WTC11 (cell line): ENCODE measurements at regions not wholly inside any gene's neighbourhood (a gene's known extent, or its start where the extent isn't known, plus 50 kb on each side); places are given as distances from the start of the nearest gene placed in this dataset.

ENCODE experiments used
- ATAC-seq: fragments of 200-7000 bp; cut with Tn5 transposase; 2 replicates; pipeline ENCODE4 v1.10.0; 2021; ENCODE audit warnings: mild to moderate bottlenecking, moderate library complexity
- CTCF ChIA-PET: fragments of 300-600 bp; sonication (Branson Sonifier 250); formaldehyde crosslinking; loops from one replicate; lab custom pipeline; 2021; ENCODE audit warnings: antibody characterized with exemption; lab: Charles Lee
- POLR2A ChIA-PET: fragments of 350-600 bp; sonication (Branson Sonifier 250); formaldehyde crosslinking; loops from one replicate; lab custom pipeline; 2021; ENCODE audit warnings: antibody characterized with exemption; lab: Charles Lee
- DNase-seq: peaks from one replicate; pipeline ENCODE4 v3.0.0; 2021; ENCODE audit warnings: low spot score
- H3K27ac Mint-ChIP-seq: 2 replicates; pipeline ENCODE4 v1.8.0; 2021; ENCODE audit warnings: mixed read lengths
- H3K27me3 Mint-ChIP-seq: 2 replicates; pipeline ENCODE4 v1.8.0; 2021; ENCODE audit warnings: low read depth, mild to moderate bottlenecking, moderate library complexity, mixed read lengths
- H3K36me3 Mint-ChIP-seq: 2 replicates; pipeline ENCODE4 v1.8.0; 2021; ENCODE audit warnings: mixed read lengths
- H3K4me1 Mint-ChIP-seq: 2 replicates; pipeline ENCODE4 v1.8.0; 2022; ENCODE audit warnings: mixed read lengths
- H3K4me3 Mint-ChIP-seq: 2 replicates; pipeline ENCODE4 v1.8.0; 2021; ENCODE audit warnings: mild to moderate bottlenecking, moderate library complexity, mixed read lengths
- H3K9me3 Mint-ChIP-seq: 2 replicates; pipeline ENCODE4 v1.8.0; 2021; ENCODE audit warnings: mixed read lengths
- ATF1 ChIP-seq: sonication (generic); formaldehyde crosslinking; IDR thresholded peaks from 2 replicates; pipeline ENCODE4 v1.8.1; 2023; ENCODE audit warnings: mild to moderate bottlenecking, moderate library complexity, missing genetic modification reagents
- CREB1 ChIP-seq: sonication (generic); formaldehyde crosslinking; IDR thresholded peaks from 2 replicates; pipeline ENCODE4 v1.8.0; 2023; ENCODE audit warnings: mild to moderate bottlenecking, missing genetic modification reagents
- CREM ChIP-seq: sonication (generic); formaldehyde crosslinking; IDR thresholded peaks from 2 replicates; pipeline ENCODE4 v1.8.1; 2022; ENCODE audit warnings: mild to moderate bottlenecking, missing genetic modification reagents, moderate library complexity
- FOXP1 ChIP-seq: sonication (generic); formaldehyde crosslinking; IDR thresholded peaks from 2 replicates; pipeline ENCODE4 v1.8.0; 2022; ENCODE audit warnings: missing genetic modification reagents, mild to moderate bottlenecking, moderate library complexity, borderline replicate concordance
- GABPB1 ChIP-seq: sonication (generic); formaldehyde crosslinking; IDR thresholded peaks from 2 replicates; pipeline ENCODE4 v1.8.1; 2023; ENCODE audit warnings: mild to moderate bottlenecking, missing genetic modification reagents
- GTF2I ChIP-seq: fragments of 250-450 bp; sonication (Bioruptor Pico); conservative IDR thresholded peaks from 2 replicates; pipeline ENCODE4 v1.4.0; 2021; ENCODE audit warnings: mild to moderate bottlenecking
- HMGA2 ChIP-seq: fragments of 250-450 bp; sonication (Bioruptor Pico); IDR thresholded peaks from 2 replicates; pipeline ENCODE4 v1.4.0; 2021; ENCODE audit warnings: mild to moderate bottlenecking, moderate library complexity
- IRF2 ChIP-seq: sonication (generic); formaldehyde crosslinking; IDR thresholded peaks from 2 replicates; pipeline ENCODE4 v1.8.0; 2022; ENCODE audit warnings: low read depth, missing genetic modification reagents, borderline replicate concordance
- JUN ChIP-seq: sonication (generic); formaldehyde crosslinking; IDR thresholded peaks from 2 replicates; pipeline ENCODE4 v1.8.0; 2023; ENCODE audit warnings: mild to moderate bottlenecking, missing genetic modification reagents
- NFYB ChIP-seq: sonication (generic); formaldehyde crosslinking; conservative IDR thresholded peaks from 2 replicates; pipeline ENCODE4 v1.8.0; 2022; ENCODE audit warnings: low read depth, missing genetic modification reagents
- NR1H2 ChIP-seq: sonication (generic); formaldehyde crosslinking; IDR thresholded peaks from 2 replicates; pipeline ENCODE4 v1.9.0; 2021; ENCODE audit warnings: mild to moderate bottlenecking, moderate library complexity, missing genetic modification reagents
- NR2C2 ChIP-seq: sonication (generic); formaldehyde crosslinking; IDR thresholded peaks from 2 replicates; pipeline ENCODE4 v1.8.0; 2022; ENCODE audit warnings: mild to moderate bottlenecking, missing genetic modification reagents
- OVOL2 ChIP-seq: fragments of 250-450 bp; sonication (Bioruptor Pico); IDR thresholded peaks from 2 replicates; pipeline ENCODE4 v1.9.0; 2021; ENCODE audit warnings: mild to moderate bottlenecking, borderline replicate concordance
- PRRX2 ChIP-seq: fragments of 250-450 bp; sonication (Bioruptor Pico); IDR thresholded peaks from 2 replicates; pipeline ENCODE4 v1.8.0; 2021; ENCODE audit warnings: mild to moderate bottlenecking
- SMAD3 ChIP-seq: sonication (generic); formaldehyde crosslinking; IDR thresholded peaks from 2 replicates; pipeline ENCODE4 v1.8.0; 2022; ENCODE audit warnings: missing genetic modification reagents, mild to moderate bottlenecking, borderline replicate concordance
- SOX15 ChIP-seq: fragments of 250-450 bp; sonication (Bioruptor Pico); IDR thresholded peaks from 2 replicates; pipeline ENCODE4 v1.9.0; 2021; ENCODE audit warnings: mild to moderate bottlenecking
- SP1 ChIP-seq: sonication (generic); formaldehyde crosslinking; conservative IDR thresholded peaks from 2 replicates; pipeline ENCODE4 v1.8.1; 2022; ENCODE audit warnings: missing genetic modification reagents
- TEAD1 ChIP-seq: sonication (generic); formaldehyde crosslinking; IDR thresholded peaks from 2 replicates; pipeline ENCODE4 v1.8.0; 2022; ENCODE audit warnings: mild to moderate bottlenecking, missing genetic modification reagents
- TEAD4 ChIP-seq: sonication (generic); formaldehyde crosslinking; IDR thresholded peaks from 2 replicates; pipeline ENCODE4 v1.8.0; 2022; ENCODE audit warnings: mild to moderate bottlenecking, missing genetic modification reagents
- ZNF121 ChIP-seq: sonication (generic); formaldehyde crosslinking; IDR thresholded peaks from 2 replicates; pipeline ENCODE4 v1.8.0; 2023; ENCODE audit warnings: missing genetic modification reagents
- ZNF396 ChIP-seq: fragments of 250-450 bp; sonication (Bioruptor Pico); IDR thresholded peaks from 2 replicates; pipeline ENCODE4 v1.8.0; 2021; ENCODE audit warnings: mild to moderate bottlenecking, moderate library complexity, borderline replicate concordance
- ZNF671 ChIP-seq: fragments of 250-450 bp; sonication (Bioruptor Pico); IDR thresholded peaks from 2 replicates; pipeline ENCODE4 v1.8.0; 2021; ENCODE audit warnings: mild to moderate bottlenecking
- TF ChIP-seq, protein P1 (sequence below): sonication (generic); formaldehyde crosslinking; IDR thresholded peaks from 2 replicates; pipeline ENCODE4 v1.8.0; 2023; ENCODE audit warnings: missing genetic modification reagents
- TF ChIP-seq, protein P2 (sequence below): sonication (generic); formaldehyde crosslinking; IDR thresholded peaks from 2 replicates; pipeline ENCODE4 v1.8.0; 2022; ENCODE audit warnings: mild to moderate bottlenecking, missing genetic modification reagents
- TF ChIP-seq, protein P3 (sequence below): fragments of 250-450 bp; sonication (Bioruptor Pico); IDR thresholded peaks from 2 replicates; pipeline ENCODE4 v1.9.0; 2021; ENCODE audit warnings: moderate library complexity, mild to moderate bottlenecking, inconsistent platforms, borderline replicate concordance
- TF ChIP-seq, protein P4 (sequence below): sonication (generic); formaldehyde crosslinking; IDR thresholded peaks from 2 replicates; pipeline ENCODE4 v1.8.1; 2022; ENCODE audit warnings: low read depth, missing genetic modification reagents, borderline replicate concordance
- TF ChIP-seq, protein P5 (sequence below): sonication (generic); formaldehyde crosslinking; IDR thresholded peaks from 2 replicates; pipeline ENCODE4 v1.8.1; 2023; ENCODE audit warnings: mild to moderate bottlenecking, missing genetic modification reagents, moderate library complexity
- TF ChIP-seq, protein P6 (sequence below): sonication (generic); formaldehyde crosslinking; IDR thresholded peaks from 2 replicates; pipeline ENCODE4 v1.8.1; 2022; ENCODE audit warnings: mild to moderate bottlenecking, missing genetic modification reagents, moderate library complexity, borderline replicate concordance
- TF ChIP-seq, protein P7 (sequence below): sonication (generic); formaldehyde crosslinking; IDR thresholded peaks from 2 replicates; pipeline ENCODE4 v1.8.1; 2022; ENCODE audit warnings: low read depth, mild to moderate bottlenecking, moderate library complexity, missing genetic modification reagents, borderline replicate concordance

DNA sequence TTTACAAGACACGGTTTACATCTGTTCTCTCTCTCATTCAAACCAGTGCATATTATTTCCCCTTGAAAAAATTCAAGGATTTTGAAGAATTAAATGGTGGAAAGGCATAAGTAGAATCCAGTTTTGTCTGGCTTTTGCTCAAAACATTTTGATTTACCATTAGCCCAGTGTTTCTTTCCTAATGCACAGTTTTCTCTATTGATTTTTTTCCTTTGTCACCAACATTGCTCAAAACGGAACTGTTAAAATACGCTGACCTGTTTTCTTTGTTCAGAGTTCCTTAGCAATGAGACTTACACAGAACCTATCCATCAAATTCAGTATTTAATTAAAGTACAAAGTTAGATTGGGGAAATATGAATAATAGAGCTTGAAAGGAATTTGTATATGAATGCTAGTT lies 162.4 kb downstream of the S1PR1 start:
- CTCF ChIA-PET = interaction anchor here (1.5 kb wide), 1 partner anchor 42 kb away, joined by 4 read pairs; no protein-coding TSS in a partner anchor
- H3K4me1 Mint-ChIP-seq = no peaks in the 10 kb centered on the region
- H3K36me3 Mint-ChIP-seq = no peaks in the 10 kb centered on the region
- no peak for TF ChIP-seq JUN (CRISPR knock-in tag)
- no peak for TF ChIP-seq FOXP1 (CRISPR knock-in tag)
- TF ChIP-seq SMAD3 (CRISPR knock-in tag) = no peak
- TF ChIP-seq, protein P1, sequence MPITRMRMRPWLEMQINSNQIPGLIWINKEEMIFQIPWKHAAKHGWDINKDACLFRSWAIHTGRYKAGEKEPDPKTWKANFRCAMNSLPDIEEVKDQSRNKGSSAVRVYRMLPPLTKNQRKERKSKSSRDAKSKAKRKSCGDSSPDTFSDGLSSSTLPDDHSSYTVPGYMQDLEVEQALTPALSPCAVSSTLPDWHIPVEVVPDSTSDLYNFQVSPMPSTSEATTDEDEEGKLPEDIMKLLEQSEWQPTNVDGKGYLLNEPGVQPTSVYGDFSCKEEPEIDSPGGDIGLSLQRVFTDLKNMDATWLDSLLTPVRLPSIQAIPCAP (CRISPR knock-in tag) = no peak
- no peak for TF ChIP-seq OVOL2
- no peak for TF ChIP-seq ZNF396 (CRISPR knock-in tag)
- TF ChIP-seq, protein P2, sequence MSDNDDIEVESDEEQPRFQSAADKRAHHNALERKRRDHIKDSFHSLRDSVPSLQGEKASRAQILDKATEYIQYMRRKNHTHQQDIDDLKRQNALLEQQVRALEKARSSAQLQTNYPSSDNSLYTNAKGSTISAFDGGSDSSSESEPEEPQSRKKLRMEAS (CRISPR knock-in tag) = no peak
- TF ChIP-seq GTF2I (CRISPR knock-in tag) = no peak
- TF ChIP-seq NR2C2 = no peak
- no peak for TF ChIP-seq HMGA2
- TF ChIP-seq PRRX2 = no peak
- no peak for TF ChIP-seq ZNF671 (CRISPR knock-in tag)
- TF ChIP-seq, protein P3, sequence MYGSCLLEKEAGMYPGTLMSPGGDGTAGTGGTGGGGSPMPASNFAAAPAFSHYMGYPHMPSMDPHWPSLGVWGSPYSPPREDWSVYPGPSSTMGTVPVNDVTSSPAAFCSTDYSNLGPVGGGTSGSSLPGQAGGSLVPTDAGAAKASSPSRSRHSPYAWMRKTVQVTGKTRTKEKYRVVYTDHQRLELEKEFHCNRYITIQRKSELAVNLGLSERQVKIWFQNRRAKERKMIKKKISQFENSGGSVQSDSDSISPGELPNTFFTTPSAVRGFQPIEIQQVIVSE (CRISPR knock-in tag) = no peak
- TF ChIP-seq ZNF121 (CRISPR knock-in tag) = no peak
- TF ChIP-seq GABPB1 = no peak
- TF ChIP-seq, protein P4, sequence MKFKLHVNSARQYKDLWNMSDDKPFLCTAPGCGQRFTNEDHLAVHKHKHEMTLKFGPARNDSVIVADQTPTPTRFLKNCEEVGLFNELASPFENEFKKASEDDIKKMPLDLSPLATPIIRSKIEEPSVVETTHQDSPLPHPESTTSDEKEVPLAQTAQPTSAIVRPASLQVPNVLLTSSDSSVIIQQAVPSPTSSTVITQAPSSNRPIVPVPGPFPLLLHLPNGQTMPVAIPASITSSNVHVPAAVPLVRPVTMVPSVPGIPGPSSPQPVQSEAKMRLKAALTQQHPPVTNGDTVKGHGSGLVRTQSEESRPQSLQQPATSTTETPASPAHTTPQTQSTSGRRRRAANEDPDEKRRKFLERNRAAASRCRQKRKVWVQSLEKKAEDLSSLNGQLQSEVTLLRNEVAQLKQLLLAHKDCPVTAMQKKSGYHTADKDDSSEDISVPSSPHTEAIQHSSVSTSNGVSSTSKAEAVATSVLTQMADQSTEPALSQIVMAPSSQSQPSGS (CRISPR knock-in tag) = no peak
- TF ChIP-seq, all 79 proteins: peak for 0
- no peak for DNase-seq
- POLR2A ChIA-PET = no interaction called here
- Mint-ChIP-seq H3K9me3 (no peaks in the 10 kb centered on the region), H3K27ac (no peak overlapping the region), H3K4me3 (no peak overlapping the region), H3K27me3 (no peaks in the 10 kb centered on the region; the same call in 1 of the 2 replicates)
- ATAC-seq = no peak

DNA sequence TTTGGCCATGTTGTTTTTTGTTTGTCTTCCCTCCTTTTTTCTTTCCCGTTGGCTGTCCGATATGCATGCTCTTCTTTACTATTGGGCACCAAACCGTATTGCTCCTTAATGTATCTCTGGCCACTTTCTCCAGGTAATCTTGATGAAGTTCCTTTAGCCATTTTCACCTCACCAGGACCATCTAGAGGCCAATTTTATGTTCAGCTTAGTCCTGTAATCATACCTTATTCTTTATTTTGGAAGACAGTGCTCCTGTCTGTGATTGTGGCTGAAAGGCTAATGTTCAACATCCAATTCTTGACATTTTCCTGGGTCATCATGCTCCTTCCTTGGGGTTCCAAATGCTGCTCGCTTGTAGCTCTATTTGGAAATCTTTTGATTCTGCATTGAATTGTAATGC lies 169.5 kb downstream of the S1PR1 start:
- Mint-ChIP-seq H3K9me3 (no peaks in the 10 kb centered on the region), H3K27ac (no peak overlapping the region), H3K4me3 (no peak overlapping the region), H3K27me3 (no peaks in the 10 kb centered on the region), H3K36me3 (no peaks in the 10 kb centered on the region), H3K4me1 (peaks cover 9% of the 10 kb centered on the region)
- DNase-seq (no peak), ATAC-seq (no peak)
- POLR2A ChIA-PET = no interaction called here
- TF ChIP-seq TEAD1 (CRISPR knock-in tag) (no peak), PRRX2 (no peak), NR2C2 (no peak), CREM (CRISPR knock-in tag) (no peak), TEAD4 (no peak), IRF2 (CRISPR knock-in tag) (no peak), JUN (CRISPR knock-in tag) (no peak)
- TF ChIP-seq, protein P5, sequence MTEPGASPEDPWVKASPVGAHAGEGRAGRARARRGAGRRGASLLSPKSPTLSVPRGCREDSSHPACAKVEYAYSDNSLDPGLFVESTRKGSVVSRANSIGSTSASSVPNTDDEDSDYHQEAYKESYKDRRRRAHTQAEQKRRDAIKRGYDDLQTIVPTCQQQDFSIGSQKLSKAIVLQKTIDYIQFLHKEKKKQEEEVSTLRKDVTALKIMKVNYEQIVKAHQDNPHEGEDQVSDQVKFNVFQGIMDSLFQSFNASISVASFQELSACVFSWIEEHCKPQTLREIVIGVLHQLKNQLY (CRISPR knock-in tag) = no peak
- TF ChIP-seq, protein P2 (CRISPR knock-in tag) = no peak
- CTCF ChIA-PET = interaction anchor here (0.9 to 1.2 kb wide), 2 partner anchors 49 to 96 kb away, joined by 3 to 4 read pairs; no protein-coding TSS in a partner anchor

DNA sequence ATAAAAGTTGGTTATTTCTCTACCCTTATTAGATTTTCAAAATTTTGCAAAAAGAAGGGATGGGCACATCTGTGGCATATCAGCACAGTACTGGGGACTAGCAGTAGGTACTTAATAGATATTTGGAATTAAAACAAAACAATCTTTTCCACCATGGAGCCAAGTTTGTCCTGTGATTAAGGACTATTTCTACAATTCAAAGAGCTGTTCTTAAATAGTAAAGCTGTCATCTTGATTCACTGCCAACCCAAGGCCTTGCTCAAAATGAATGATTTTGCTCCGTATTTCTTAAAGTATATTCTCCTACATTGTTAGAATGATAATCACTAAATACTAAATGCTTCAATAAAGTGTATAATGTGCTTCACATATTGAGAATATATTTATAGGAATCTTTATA lies 169.9 kb downstream of the S1PR1 start:
- H3K4me1 Mint-ChIP-seq = peaks cover 9% of the 10 kb centered on the region
- no peaks in the 10 kb centered on the region for H3K27me3 Mint-ChIP-seq
- DNase-seq (no peak), ATAC-seq (no peak)
- H3K27ac Mint-ChIP-seq = no peak overlapping the region
- H3K36me3 Mint-ChIP-seq = no peaks in the 10 kb centered on the region
- H3K4me3 Mint-ChIP-seq = no peak overlapping the region
- H3K9me3 Mint-ChIP-seq = no peaks in the 10 kb centered on the region
- CTCF ChIA-PET = interaction anchor here (0.9 to 1.2 kb wide), 2 partner anchors 49 to 97 kb away, joined by 3 to 4 read pairs; no protein-coding TSS in a partner anchor
- POLR2A ChIA-PET = no interaction called here
- TF ChIP-seq OVOL2 (no peak), SP1 (CRISPR knock-in tag) (no peak), ZNF396 (CRISPR knock-in tag) (no peak), NFYB (CRISPR knock-in tag) (no peak), SOX15 (CRISPR knock-in tag) (no peak), NR1H2 (no peak), TEAD4 (no peak), ATF1 (CRISPR knock-in tag) (no peak), CREB1 (CRISPR knock-in tag) (no peak)
- TF ChIP-seq, protein P6, sequence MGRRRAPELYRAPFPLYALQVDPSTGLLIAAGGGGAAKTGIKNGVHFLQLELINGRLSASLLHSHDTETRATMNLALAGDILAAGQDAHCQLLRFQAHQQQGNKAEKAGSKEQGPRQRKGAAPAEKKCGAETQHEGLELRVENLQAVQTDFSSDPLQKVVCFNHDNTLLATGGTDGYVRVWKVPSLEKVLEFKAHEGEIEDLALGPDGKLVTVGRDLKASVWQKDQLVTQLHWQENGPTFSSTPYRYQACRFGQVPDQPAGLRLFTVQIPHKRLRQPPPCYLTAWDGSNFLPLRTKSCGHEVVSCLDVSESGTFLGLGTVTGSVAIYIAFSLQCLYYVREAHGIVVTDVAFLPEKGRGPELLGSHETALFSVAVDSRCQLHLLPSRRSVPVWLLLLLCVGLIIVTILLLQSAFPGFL (CRISPR knock-in tag) = no peak
- TF ChIP-seq, protein P7, sequence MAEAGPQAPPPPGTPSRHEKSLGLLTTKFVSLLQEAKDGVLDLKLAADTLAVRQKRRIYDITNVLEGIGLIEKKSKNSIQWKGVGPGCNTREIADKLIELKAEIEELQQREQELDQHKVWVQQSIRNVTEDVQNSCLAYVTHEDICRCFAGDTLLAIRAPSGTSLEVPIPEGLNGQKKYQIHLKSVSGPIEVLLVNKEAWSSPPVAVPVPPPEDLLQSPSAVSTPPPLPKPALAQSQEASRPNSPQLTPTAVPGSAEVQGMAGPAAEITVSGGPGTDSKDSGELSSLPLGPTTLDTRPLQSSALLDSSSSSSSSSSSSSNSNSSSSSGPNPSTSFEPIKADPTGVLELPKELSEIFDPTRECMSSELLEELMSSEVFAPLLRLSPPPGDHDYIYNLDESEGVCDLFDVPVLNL = no peak
